Activated naive CD4-positive, alpha-beta T cell treated with anti-CD3 and anti-CD28 coated beads, Interleukin-2, amount 50 U/mL, for 24 hours (primary cell): ENCODE measurements at regions not wholly inside any gene's neighbourhood (a gene's known extent, or its start where the extent isn't known, plus 50 kb on each side); places are given as distances from the start of the nearest gene placed in this dataset.

Experiments used
- H3K27ac Mint-ChIP-seq: one replicate; pipeline ENCODE4 v1.8.0; 2021; ENCODE audit warnings: mild to moderate bottlenecking, mixed read lengths
- H3K27me3 Mint-ChIP-seq: one replicate; pipeline ENCODE4 v1.8.0; 2021; ENCODE audit warnings: mixed read lengths
- H3K36me3 Mint-ChIP-seq: one replicate; pipeline ENCODE4 v1.8.0; 2021; ENCODE audit warnings: mixed read lengths
- H3K4me1 Mint-ChIP-seq: one replicate; pipeline ENCODE4 v1.8.0; 2021; ENCODE audit warnings: mixed read lengths
- H3K4me3 Mint-ChIP-seq: one replicate; pipeline ENCODE4 v1.8.0; 2021; ENCODE audit warnings: mild to moderate bottlenecking, mixed read lengths
- H3K9me3 Mint-ChIP-seq: one replicate; pipeline ENCODE4 v1.8.0; 2021; ENCODE audit warnings: mixed read lengths

DNA sequence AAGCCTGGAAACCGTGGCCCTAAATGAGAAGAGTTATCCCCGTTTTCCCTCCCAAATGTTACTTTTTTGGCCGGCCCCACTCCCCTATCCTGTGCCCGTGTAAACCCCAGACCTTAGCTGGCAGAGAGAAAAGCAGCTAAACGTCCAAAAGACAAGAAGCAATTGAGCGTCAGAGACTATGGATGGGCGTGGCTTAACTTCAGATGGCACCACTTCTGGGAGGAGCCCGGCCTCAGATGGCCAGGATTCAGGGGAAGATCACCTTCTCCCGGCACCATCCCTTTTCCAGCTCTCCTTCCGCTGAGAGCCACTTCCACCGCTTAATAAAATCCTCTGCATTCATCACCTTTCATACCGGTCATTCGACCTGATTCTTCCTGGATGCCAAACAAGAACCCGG is 350.1 kb upstream of the PCDH7 start:
- Mint-ChIP-seq H3K4me1 (no peaks in the 10 kb centered on the region), H3K9me3 (peaks cover 18% of the 10 kb centered on the region), H3K36me3 (no peaks in the 10 kb centered on the region), H3K27ac (no peak overlapping the region), H3K4me3 (no peak overlapping the region), H3K27me3 (no peaks in the 10 kb centered on the region)

DNA sequence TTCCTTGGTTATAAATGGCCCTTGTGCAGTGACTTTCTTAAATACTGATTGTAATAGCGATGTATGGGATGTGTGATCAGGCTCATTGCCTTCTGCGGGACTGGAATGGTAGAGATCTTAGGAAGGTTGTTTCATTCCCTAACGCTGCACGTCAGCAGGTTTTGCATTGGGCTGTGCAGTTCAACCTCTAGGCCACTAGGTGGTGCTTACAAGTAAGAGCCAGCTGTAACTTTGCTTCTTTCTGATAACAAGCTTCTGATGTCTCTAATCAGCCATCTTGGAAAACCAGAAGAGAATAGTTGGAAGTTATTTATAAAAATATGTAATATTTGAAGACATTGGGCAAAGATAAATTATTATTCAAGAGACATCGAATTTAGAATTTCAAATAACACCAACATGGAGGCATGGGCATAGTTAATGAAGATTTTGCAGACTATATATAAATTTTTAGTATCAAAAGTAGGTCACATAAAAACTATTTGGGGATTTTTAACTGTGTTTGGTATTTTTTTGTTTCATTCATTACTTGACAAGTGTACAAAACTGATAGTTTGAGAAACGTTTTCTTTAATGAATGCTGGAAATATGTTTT is 339.7 kb upstream of the PCDH7 start:
- Mint-ChIP-seq H3K9me3 (peaks cover 8% of the 10 kb centered on the region), H3K27me3 (no peaks in the 10 kb centered on the region), H3K4me1 (no peaks in the 10 kb centered on the region), H3K4me3 (no peak overlapping the region), H3K36me3 (no peaks in the 10 kb centered on the region), H3K27ac (no peak overlapping the region)

DNA sequence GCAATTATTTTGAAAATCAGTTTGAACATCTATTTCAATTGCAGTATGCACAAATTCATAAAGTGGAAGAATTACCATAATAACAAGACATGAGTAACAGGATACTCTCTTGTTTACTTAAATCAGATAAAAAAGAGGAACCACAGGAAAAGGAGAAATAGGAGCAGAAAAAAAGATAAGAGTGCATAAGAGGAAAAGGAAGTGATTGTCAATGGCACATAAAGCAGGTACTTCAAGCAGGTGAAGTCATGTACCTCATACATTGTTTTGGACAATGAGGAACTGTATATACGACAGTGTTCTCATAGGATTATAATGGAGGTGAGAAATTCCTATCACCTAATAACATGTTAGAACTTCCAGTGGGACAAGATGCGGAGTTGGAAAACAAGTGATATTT is 334.5 kb upstream of the PCDH7 start:
- no peak overlapping the region for H3K27ac Mint-ChIP-seq
- no peaks in the 10 kb centered on the region for H3K36me3 Mint-ChIP-seq
- no peak overlapping the region for H3K4me3 Mint-ChIP-seq
- H3K27me3 Mint-ChIP-seq, result no peaks in the 10 kb centered on the region
- no peaks in the 10 kb centered on the region for H3K9me3 Mint-ChIP-seq
- H3K4me1 Mint-ChIP-seq, result no peaks in the 10 kb centered on the region

DNA sequence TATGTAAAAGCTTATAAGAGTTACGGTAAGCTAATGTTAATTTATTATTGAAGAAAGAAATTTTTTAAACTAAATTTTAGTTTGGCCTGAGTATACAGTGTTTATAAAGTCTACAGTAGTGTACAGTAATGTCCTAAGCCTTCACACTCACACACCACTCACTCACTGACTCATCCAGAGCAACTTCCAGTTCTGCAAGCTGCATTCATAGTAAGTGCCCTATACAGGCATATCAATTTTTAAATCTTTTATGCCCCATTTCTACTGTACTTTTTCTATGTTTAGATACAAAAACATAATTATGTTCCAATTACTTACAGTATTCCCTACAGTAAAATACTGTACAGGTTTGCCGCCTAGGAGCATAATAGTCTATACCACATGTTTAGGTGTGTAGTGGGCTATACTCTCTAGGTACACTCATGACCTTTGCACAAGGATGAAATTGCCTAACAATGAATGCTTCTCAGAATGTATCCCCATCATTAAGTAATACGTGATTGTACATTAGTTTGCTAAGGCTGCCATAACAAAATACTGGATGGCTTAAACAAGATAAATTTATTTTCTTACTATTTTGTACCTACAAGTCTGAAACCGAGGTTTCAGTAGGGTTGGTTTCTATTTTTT is 333.8 kb upstream of the PCDH7 start:
- H3K27ac Mint-ChIP-seq, result no peak overlapping the region
- no peak overlapping the region for H3K4me3 Mint-ChIP-seq
- H3K27me3 Mint-ChIP-seq, result no peaks in the 10 kb centered on the region
- H3K36me3 Mint-ChIP-seq, result no peaks in the 10 kb centered on the region
- H3K4me1 Mint-ChIP-seq, result no peaks in the 10 kb centered on the region
- peaks cover 3% of the 10 kb centered on the region for H3K9me3 Mint-ChIP-seq

DNA sequence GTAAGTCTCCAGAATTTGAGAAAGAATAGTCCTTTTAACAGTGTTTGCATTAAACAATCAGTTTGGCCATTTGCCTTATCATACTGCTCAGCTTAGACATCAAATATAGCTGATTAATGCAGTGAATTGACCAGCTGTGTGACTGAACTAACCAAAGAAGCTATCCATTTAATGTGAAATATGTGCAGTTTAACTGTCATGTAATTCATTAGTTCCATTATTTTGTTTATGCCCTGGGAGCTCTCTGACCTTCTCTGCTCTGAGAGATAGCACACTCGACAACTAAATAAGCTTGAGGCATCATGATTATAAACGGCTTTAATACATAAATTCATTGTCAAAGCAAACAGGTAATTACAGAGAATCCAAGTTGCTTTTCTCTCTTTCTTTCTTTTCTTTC is 324.3 kb upstream of the PCDH7 start:
- Mint-ChIP-seq H3K36me3 (no peaks in the 10 kb centered on the region), H3K27me3 (no peaks in the 10 kb centered on the region), H3K4me3 (no peak overlapping the region), H3K4me1 (no peaks in the 10 kb centered on the region), H3K9me3 (peaks cover 11% of the 10 kb centered on the region), H3K27ac (no peak overlapping the region)

DNA sequence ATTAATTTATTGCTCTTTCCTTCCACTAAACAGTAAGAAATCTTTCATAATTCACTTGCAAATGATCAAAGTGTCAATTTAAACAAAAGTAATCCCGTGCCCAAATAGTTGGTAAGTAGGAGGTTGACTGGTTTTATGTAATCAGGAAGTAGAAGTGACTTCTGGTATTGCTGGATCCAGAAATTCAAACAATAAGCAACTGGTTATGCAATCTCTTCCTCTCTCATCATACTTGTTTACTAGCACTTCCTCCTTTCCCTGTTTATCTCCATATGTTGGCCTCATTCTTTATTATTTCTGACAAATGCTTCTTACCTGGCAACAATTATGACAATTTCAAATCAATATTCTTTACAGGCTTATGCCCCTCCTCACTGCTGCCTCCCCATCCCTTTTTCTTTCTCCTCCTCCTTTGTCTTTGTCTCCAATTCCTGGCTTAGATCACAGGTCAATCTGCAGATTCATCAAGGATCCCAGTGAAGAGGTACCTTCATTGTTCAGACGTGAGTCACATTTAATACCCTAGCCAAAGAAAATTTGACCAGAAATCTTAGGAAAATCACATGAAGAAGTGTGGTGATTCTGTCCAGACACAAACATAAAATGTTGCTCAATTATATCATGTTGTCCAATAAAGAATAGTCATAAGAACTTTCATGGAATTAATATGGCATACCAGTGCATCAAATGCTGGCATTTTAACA is 323.2 kb upstream of the PCDH7 start:
- H3K27ac Mint-ChIP-seq, result no peak overlapping the region
- H3K4me1 Mint-ChIP-seq, result no peaks in the 10 kb centered on the region
- H3K27me3 Mint-ChIP-seq, result no peaks in the 10 kb centered on the region
- H3K36me3 Mint-ChIP-seq, result no peaks in the 10 kb centered on the region
- peaks cover 5% of the 10 kb centered on the region for H3K9me3 Mint-ChIP-seq
- no peak overlapping the region for H3K4me3 Mint-ChIP-seq

DNA sequence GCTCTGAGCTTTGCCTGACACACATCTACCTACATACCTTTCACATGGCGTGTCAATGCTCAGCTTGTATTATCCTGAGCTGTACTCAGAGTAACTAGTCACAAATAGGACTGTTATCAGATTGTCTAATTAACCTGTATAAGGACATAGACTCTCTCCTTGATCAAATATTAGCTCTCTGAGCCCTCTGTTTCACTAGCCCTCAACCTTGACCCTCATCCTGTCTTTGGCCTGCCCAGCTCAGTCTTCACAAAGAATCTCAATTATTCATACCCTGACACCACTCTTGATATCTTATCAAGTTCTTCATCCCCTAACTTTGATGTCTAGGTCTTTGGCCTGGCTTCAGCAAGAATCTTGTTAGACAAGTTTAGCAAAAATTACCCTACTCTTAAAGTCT is 320.7 kb upstream of the PCDH7 start:
- no peaks in the 10 kb centered on the region for H3K9me3 Mint-ChIP-seq
- H3K36me3 Mint-ChIP-seq, result no peaks in the 10 kb centered on the region
- no peaks in the 10 kb centered on the region for H3K27me3 Mint-ChIP-seq
- no peaks in the 10 kb centered on the region for H3K4me1 Mint-ChIP-seq
- H3K27ac Mint-ChIP-seq, result no peak overlapping the region
- H3K4me3 Mint-ChIP-seq, result no peak overlapping the region

DNA sequence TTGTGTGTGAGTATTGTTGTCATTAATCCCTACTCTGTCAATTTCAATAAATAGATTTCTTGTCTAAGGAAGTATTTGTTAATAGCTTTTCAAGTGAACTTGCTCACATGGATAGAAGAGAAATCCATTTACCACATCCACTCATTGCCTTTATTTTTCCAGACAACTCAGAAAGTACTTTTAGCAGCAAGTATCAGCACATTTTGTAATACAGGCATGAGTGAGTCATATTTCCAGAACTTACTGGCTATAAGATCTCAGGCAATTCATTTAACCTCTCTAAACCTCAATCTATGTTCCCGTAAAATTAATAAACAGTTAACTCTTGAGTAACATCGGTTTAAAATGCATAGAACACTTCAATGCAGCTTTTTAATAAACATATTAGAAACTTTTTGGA is 317.9 kb upstream of the PCDH7 start:
- no peaks in the 10 kb centered on the region for H3K4me1 Mint-ChIP-seq
- no peak overlapping the region for H3K4me3 Mint-ChIP-seq
- H3K36me3 Mint-ChIP-seq, result no peaks in the 10 kb centered on the region
- no peaks in the 10 kb centered on the region for H3K9me3 Mint-ChIP-seq
- H3K27me3 Mint-ChIP-seq, result no peaks in the 10 kb centered on the region
- no peak overlapping the region for H3K27ac Mint-ChIP-seq

DNA sequence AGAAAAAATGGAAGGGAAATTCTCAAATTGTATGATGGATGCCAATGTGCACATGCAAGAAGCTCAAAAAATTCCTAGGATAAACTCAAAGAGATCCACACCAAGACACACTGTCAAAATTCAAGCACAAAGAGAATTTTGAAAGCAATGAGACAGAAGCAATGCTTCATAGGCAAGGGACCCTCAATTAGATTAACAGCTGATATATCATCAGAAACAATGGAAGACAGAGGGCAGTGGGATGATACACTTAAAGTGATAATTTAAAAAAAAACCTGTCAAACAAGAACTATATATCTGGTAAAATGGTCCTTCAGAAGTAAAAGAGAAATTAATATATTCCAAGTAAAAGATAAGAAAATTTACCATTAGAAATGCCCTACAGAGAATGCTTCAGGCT is 306.3 kb upstream of the PCDH7 start:
- no peaks in the 10 kb centered on the region for H3K27me3 Mint-ChIP-seq
- no peak overlapping the region for H3K27ac Mint-ChIP-seq
- no peaks in the 10 kb centered on the region for H3K4me1 Mint-ChIP-seq
- no peaks in the 10 kb centered on the region for H3K36me3 Mint-ChIP-seq
- H3K9me3 Mint-ChIP-seq, result peaks cover 22% of the 10 kb centered on the region
- no peak overlapping the region for H3K4me3 Mint-ChIP-seq

DNA sequence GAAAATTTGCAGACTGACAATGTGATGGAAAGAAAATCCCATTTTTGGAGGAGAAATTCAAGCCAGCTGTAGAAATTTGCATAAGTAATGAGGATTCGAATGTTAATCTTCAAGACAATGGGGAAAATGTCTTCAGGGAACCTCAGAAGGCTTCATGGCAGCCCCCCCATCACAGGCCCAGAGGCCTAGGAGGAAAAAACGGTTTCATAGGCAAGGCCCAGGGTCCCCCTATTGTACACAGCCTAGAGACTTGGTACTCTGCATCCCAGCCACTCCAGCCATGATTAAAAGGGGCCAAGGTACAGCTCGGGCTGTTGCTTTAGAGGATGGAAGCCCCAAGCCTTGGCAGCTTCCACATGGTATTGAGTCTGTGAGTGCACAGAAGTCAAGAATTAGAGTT is 303.6 kb upstream of the PCDH7 start:
- H3K4me3 Mint-ChIP-seq, result no peak overlapping the region
- H3K27ac Mint-ChIP-seq, result no peak overlapping the region
- H3K4me1 Mint-ChIP-seq, result no peaks in the 10 kb centered on the region
- peaks cover 22% of the 10 kb centered on the region for H3K9me3 Mint-ChIP-seq
- H3K36me3 Mint-ChIP-seq, result no peaks in the 10 kb centered on the region
- no peaks in the 10 kb centered on the region for H3K27me3 Mint-ChIP-seq

DNA sequence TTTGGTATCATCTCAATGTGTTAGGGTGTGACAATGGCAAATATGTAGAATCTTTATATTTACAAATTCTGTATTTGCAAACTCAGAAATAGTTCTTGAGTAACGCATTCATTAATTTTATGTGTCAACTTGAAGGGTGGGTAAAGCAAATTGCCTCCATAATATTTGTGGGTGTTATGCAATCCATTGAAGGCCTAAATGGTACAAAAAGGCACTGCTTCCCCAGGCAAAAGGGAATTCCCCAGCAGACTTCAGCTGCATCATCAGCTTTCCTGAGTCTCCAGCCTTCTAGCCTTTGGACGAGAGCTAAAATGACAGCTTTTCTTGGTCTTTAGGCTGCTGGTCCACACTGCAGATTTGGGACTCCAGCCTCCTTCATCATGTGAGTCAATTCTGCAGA is 292.2 kb upstream of the PCDH7 start:
- H3K27me3 Mint-ChIP-seq, result no peaks in the 10 kb centered on the region
- H3K9me3 Mint-ChIP-seq, result peaks cover 12% of the 10 kb centered on the region
- no peaks in the 10 kb centered on the region for H3K36me3 Mint-ChIP-seq
- no peak overlapping the region for H3K4me3 Mint-ChIP-seq
- H3K4me1 Mint-ChIP-seq, result no peaks in the 10 kb centered on the region
- no peak overlapping the region for H3K27ac Mint-ChIP-seq

DNA sequence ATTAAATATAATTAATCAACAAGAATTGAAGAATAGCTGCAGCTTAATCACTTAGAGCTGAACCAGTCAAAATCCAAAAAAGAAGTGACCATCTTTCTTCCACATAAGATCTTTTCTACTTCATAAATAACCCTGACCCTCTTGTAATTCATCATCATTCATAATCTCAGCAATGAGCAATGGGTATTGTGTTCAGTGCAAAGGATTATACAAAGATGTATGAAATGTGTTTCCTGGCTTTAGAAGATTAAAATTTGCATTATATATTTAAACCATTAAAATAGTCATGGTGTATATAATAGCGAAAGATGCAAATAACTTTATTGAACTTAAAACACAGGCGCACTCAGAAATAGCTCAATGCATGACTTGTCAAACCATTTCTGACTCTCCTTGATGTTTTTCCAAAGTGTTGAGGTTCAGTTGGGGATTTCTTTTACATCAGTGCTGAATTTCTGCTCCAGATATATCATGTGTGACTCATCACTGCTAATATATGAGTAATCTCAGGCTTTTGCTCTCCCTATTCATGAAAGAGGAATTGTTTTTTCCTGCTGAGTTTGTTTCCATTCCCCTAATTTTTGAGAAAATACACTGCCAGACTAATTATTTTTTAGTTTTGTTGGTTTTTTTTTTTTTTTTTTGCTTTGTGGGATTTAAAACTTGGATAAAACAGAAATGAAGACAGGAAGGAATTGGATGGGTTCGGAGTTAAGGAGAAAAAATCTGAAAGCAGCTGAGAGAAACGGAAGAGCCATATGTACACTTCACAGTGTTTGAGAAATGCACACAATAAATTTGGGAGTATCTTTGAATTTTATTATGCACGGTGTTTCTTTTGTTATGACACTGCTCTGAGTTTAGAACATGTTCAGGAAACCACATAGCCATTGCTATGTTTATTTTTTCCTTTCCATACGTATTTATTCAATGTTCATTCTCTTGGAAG is 290.1 kb upstream of the PCDH7 start:
- Mint-ChIP-seq H3K27ac (no peak overlapping the region), H3K36me3 (no peaks in the 10 kb centered on the region), H3K9me3 (peaks cover 3% of the 10 kb centered on the region), H3K4me3 (no peak overlapping the region), H3K4me1 (no peaks in the 10 kb centered on the region), H3K27me3 (no peaks in the 10 kb centered on the region)

DNA sequence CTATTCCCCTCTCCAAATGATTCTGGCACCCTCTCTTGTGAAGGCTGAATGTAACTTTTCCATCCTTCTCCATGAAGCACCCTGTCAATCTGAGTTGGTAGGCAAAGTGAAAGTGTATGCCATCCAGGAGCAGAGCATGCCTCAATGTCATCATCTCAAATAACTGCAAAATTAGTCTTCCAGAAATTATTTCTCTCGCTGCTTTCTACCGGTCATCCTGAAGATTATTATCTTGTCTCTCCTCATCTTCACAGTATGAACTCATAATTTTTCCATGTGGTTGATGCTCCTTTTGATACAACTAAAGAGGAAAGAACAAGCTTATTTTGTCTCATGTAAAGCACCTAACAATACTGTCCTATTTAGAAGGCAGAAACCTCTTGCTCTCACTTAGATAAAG is 285.5 kb upstream of the PCDH7 start:
- no peaks in the 10 kb centered on the region for H3K27me3 Mint-ChIP-seq
- H3K9me3 Mint-ChIP-seq, result no peaks in the 10 kb centered on the region
- H3K4me3 Mint-ChIP-seq, result no peak overlapping the region
- H3K27ac Mint-ChIP-seq, result no peak overlapping the region
- H3K36me3 Mint-ChIP-seq, result no peaks in the 10 kb centered on the region
- H3K4me1 Mint-ChIP-seq, result no peaks in the 10 kb centered on the region

DNA sequence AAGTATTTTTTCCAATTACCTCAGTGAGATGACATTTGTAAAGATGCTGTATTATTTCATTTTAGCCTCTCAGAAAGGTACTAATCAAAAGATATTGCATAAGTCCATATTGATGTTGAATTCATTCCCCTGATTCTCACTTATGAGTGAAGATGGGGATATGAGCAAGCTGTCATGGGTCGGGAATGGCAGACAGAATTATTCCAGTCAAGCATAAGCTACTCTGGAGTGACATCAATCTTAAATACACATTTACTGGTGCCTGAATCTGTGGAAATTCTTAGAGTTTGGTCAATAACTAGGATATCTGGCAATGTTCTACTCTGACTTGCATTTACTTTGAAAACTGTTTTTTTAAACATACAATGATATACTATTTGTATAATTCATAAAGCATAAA is 283.8 kb upstream of the PCDH7 start:
- Mint-ChIP-seq H3K27ac (no peak overlapping the region), H3K27me3 (no peaks in the 10 kb centered on the region), H3K4me3 (no peak overlapping the region), H3K36me3 (no peaks in the 10 kb centered on the region), H3K9me3 (no peaks in the 10 kb centered on the region), H3K4me1 (no peaks in the 10 kb centered on the region)

DNA sequence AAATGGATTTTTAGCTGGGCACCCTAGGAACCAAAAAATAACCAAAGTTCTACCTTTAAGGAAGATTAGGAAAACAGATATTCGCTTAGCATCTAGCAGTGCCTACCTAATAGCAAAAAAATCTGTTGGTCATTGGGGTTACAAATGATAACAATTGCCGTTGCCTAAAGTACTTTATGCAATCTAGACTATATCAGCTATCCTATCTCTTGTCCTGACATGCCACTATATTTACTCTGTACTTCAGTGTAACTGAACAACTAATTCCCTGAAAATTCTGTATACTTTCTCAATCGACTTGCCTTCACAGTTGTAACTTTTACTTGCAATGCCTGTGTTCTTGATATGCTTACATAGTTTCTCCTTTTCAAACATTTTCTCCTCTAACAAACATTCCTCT is 282.9 kb upstream of the PCDH7 start:
- H3K4me3 Mint-ChIP-seq, result no peak overlapping the region
- no peaks in the 10 kb centered on the region for H3K27me3 Mint-ChIP-seq
- H3K4me1 Mint-ChIP-seq, result no peaks in the 10 kb centered on the region
- no peaks in the 10 kb centered on the region for H3K9me3 Mint-ChIP-seq
- H3K36me3 Mint-ChIP-seq, result no peaks in the 10 kb centered on the region
- no peak overlapping the region for H3K27ac Mint-ChIP-seq

DNA sequence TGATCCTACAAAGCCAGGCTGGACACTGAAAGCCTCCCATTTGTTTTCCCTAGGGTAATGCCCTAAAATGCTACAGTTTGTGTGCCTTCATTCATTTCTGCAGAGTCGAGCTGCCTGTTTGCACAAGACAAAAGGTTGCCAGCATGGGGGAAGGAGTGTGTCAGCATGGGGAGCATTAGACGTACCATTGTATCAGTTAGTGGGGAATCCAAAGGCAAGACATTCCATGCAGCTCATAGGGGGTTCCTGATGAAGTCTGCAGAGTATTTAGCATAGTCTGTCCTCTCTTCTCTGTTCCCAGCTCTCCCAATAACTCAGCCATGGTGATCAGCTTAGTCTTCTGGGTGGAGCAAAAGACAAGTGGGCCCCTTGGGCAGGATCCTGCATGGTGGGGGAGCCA is 276.9 kb upstream of the PCDH7 start:
- H3K9me3 Mint-ChIP-seq, result no peaks in the 10 kb centered on the region
- H3K27me3 Mint-ChIP-seq, result no peaks in the 10 kb centered on the region
- no peaks in the 10 kb centered on the region for H3K36me3 Mint-ChIP-seq
- no peak overlapping the region for H3K27ac Mint-ChIP-seq
- H3K4me3 Mint-ChIP-seq, result no peak overlapping the region
- no peaks in the 10 kb centered on the region for H3K4me1 Mint-ChIP-seq
